DMS53 treated with DMSO at 0.1 percent for 48 hours (cell line): ENCODE measurements at regions not wholly inside any gene's neighbourhood (a gene's known extent, or its start where the extent isn't known, plus 50 kb on each side); places are given as distances from the start of the nearest gene placed in this dataset.

Experiments used
- DNase-seq: peaks from one replicate; lab custom pipeline; 2025; ENCODE audit not compliant: unreplicated experiment; lab: John Stamatoyannopoulos, UW

DNA sequence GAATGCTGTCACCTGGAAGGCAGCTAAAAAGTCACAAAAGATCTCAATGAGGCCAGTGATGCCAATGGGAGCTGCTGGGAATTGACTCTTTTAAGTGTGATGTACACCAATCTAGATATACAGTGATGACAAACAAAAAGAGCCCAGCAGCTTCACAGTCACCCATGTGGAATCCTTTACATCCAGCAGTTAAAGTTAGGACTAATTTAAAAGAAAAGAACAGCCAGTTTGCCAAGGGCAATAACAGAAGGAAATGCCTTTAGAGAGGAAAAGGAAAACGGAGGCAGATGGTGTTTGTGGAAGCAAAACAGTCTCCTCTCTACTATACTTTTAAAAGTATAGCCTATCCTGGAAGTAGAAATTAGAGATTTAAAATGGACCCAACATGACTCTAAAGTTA is 873.5 kb downstream of the EPHA7 start:
- DNase-seq = no peak

DNA sequence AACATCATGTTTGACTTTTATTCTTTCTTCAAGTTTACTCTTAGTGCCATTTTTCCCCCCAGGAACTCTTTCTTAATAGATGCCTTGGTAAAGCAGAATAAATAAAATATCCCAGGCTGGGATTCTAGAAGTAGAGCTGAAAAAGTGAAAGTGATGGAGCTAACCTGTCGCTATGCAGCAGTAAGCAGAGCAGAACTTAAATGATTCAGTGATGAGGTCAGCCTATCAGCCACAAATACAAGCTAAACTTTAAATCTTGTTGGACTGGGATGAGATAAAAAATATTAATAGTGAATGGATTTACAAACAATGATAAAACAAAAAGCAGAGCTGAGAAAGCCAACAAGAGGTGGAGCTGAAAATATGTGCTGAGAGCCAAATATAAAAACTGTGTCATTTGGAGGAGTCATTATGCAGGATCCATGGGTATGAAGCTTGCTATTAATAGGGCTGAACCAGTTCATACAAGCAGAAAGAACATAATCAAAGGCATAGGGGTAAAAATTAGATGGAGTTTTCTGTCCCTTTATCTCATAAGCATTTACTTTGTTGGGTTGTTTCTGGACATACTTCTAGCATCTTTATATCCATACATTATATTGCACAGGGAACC is 877.8 kb downstream of the EPHA7 start:
- no peak for DNase-seq

DNA sequence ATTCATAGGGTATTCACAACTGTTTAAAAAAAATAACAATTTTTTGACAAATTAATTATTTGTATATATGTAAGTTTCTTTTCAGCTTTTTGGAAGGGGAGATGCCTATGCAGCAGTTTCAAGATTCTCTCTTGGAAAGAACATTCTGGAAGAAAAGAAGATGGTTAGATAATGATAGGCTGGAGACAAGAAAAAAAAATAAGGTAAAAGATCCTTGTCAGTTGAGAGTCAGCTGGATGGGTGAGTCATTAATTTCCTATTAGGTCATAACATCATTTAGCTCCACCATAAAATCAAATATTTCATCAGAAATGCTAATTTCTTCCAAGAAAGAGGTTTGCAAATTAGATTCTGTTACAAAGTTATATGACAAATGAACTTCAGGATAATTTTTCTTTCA is 880.4 kb downstream of the EPHA7 start:
- DNase-seq = no peak

DNA sequence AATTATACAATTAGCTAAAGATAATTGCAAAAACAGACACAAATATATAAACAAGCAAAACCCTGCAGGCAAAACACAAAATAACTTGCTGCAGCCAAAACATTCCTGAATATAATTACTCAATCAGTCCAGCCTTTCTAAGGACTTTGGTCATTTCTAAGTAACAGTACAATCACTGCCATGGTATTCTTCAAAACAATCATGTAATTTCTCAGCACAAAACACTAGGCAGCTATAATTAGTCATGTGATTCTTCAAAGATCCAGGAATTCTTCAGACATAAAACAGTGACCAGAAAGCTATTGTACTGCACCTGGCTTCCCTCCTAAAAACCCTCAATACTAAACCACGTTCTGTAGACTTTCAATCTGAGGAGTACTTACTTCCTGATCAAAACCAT is 881.1 kb downstream of the EPHA7 start:
- DNase-seq = no peak

DNA sequence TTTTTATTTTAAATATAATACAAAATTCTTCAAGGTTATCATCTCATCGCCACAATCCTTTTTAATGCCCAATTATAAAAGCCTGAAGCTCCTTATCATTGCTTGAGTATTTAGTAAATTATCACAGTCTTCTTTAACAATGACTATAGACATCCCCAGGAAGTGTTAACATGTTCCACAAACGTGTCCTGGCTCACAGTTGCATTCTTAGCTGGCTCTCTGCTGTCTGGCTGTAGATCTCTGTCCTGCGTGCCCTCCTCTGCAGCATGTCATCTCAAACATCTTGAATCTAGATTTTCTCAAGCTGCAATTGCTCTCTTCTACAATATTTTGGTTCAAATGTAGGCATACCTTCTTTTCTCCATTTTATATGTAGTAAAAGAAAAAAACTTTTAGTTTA is 885.2 kb downstream of the EPHA7 start:
- DNase-seq = no peak

DNA sequence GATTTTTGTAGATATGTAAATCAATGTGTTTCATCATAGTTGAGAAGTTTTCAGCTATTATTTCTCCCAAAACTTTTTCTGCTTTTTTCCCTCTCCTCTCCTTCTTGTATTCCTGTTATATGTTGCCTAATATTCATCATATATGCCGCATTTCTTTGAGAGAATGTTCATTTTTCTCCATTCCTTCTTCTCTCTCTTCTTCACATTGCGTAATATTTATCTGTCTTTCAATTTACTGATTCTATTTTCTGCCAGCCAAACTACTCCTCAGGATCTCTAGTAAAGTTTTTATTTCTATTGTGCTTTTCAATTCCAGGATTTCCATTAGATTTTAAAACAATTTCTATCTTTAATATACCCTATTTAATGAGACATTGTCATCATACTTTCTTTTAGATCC is 896.8 kb downstream of the EPHA7 start:
- no peak for DNase-seq

DNA sequence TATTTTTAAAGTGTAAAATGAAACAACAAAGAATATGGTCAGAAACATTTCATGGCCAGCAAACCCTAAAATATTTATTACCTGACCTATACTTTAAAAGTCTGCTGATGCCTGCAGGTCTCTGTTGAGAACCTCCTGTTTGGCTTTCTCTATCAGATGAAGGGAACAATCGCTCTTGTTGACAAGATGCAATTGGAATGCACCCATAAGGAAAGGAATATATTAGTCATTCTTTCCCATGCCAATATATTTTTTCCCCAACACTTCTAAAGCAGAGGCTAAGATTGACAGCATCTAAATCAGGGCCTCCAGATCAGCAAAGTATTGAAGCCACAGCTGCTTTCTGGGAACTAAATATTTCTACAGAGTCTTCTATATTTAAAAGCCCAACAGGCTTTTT is 897.8 kb downstream of the EPHA7 start:
- DNase-seq = no peak

DNA sequence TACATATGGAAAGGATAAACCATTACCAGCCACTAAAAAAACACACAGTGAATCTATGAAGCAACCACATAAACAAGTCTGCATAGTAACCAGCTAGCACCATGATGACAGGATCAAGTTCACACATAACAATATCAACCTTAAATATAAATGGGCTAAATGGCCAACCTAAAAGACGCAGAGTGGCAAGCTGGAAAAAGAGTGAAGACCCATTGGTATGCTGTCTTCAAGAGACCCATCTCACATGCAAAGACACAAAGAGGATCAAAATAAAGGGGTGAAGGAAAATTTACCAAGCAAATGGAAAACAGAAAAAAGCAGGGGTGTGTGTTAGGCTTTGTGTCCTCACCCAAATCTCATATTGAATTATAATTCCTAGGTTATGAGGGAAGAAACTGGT is 909.2 kb downstream of the EPHA7 start:
- DNase-seq = no peak

GRCh38 chr6:92507552-92507951 is 911.8 kb downstream of the EPHA7 start:
- no peak for DNase-seq

- DNase-seq = no peak
These were observed 914.9 kb downstream of the EPHA7 start for GRCh38 chr6:92504509-92504908.

GRCh38 chr6:92497281-92497680 is 922.1 kb downstream of the EPHA7 start:
- DNase-seq = no peak

DNA sequence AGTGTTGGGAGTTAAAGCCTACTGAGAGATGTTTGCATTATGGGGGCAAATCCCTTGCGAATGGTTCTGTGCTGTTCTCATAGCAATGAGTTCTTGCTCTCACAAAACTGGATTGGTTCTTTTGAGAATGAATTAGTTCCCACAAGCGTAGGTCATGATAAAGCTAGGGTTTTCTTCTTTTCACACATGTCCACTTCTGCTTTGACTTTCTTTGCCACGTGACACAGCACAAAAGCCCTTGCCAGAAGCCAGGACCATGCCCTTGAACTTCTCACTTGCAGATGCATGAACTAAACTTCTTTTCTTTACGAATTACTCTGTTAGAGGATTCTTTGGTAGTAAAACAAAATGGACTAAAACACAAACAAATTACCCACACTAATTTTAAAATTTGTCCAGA is 922.8 kb downstream of the EPHA7 start:
- no peak for DNase-seq

- no peak for DNase-seq
These were observed 924.1 kb downstream of the EPHA7 start for GRCh38 chr6:92495242-92495641.

DNA sequence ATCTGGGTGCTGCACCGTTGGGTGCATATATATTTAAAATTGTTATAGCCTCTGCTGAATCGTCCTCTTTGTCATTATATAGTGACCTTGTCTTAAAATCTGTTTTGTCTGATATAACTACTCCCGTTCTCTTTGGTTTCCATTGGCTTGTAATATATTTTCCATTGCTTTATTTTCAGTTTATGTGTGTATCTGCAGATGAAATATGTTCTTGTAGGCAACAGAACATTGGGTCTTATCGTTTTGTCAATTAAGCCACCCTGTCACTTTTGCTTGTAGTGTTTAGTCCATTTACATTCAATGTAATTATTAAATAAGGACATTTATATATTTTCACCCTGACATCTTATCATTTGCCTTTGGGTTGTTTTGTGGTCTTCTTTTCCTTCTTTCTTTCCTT is 933.9 kb downstream of the EPHA7 start:
- no peak for DNase-seq

DNA sequence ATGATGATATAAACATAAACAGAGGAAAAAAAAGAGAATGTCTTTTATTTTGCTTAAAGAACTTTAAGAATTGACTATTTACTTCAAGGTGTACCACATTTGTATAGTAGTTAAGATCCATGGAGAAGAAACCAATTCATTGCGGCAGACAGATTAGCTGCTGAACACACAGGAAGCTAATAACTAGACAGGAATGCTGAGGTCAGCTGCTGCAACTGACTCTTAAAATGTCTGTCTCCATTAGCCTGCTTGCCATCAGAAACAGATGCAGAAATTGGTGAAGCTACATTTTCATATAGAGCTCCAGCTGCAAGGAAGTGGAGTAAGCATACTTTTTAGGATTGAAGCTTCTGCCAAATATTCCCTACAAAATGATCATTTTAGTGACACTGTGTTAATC is 939.5 kb downstream of the EPHA7 start:
- DNase-seq = no peak

DNA sequence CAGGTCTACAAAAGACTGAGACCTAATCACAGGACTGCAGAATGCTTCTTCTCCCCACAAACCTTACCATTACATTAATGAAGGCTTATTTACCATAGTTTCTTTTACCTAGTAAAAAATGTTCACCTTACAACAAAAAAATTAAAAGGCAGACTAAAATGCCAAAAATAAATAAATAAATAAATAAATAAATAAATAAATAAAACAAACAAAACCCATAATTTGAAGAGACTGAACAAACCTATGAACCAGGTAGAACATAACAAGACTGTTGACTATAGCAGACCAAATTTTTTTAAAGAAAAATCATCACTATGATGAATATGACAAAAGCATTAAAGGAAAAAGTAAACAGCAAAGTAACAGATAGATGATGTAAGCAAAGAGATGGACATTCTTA is 946.3 kb downstream of the EPHA7 start:
- DNase-seq = no peak

GRCh38 chr6:92469186-92469828 is 950.1 kb downstream of the EPHA7 start:
- no peak for DNase-seq

DNA sequence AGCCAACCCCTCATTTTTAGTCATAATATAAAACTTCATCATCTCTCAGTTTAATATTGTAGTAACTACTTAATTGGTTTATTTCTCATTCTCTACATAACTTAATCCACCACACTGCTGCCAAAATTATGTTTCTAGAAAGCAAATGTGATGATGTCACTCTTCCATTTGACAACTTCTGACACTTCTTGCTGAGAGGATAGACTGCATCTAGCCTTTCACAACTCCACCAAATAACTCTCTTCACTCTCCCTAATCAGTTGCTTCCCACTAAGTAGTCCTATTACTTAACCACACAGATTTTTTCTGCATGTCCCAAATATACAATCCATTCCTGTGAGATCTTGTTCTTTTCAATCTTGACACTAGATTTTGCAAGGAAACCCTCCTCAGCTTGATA is 951.3 kb downstream of the EPHA7 start:
- DNase-seq = no peak

DNA sequence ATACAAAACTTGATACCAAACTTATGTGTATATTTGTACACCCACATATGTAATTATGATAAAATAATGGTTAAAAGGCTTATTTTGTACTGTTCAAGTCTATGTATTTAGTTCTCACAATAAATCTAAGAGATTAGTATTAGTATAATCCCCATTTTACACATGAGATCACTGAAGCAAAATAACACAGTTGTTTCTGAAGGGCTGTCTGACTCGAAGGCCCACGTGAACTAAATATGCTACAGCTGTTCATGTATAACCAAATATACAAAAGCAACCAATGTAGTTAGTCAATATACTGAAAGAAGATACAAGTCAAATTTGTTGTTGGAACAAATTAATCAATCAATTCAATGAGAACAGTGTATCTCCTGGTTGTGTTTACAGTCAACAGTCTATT is 959.2 kb downstream of the EPHA7 start:
- DNase-seq = no peak

DNA sequence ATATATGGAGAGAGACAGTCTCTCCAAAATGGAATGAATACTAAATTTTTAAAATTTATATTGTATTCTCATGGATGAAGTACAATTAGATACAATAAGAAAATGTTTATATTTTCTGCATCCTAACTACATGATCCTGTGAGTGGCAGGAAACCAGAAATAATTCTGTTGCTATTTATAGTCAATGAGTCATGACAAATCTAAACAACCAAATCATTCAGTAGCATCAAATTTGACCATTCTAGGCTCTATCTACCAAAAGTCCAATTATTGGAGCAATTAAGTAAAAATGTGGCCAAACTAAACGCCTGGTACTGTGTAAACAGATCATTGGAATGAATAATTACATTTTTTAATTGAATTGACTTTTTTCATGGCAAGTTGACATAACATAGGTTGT is 959.8 kb downstream of the EPHA7 start:
- no peak for DNase-seq

- DNase-seq = no peak
These were observed 973.3 kb downstream of the EPHA7 start for GRCh38 chr6:92446052-92446451.

DNA sequence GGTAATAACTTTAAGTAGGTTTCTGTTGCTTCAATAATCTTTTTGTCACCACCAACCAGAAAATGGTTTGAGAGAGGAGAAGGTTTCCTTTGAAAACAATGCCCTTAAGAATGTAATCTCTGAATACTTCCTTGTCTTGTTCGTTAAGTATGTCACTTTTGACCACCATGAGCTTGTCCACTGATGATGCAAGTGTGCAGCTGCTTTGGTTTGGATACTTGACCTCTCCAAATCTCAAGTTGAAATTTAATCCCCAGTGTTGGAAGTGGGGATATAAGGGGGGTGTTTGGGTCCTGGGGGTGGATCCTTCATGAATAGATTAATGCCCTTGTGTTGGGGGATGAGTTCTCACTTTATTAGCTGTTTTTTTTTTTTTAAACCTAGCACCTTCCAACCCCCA is 985.4 kb downstream of the EPHA7 start:
- no peak for DNase-seq

DNA sequence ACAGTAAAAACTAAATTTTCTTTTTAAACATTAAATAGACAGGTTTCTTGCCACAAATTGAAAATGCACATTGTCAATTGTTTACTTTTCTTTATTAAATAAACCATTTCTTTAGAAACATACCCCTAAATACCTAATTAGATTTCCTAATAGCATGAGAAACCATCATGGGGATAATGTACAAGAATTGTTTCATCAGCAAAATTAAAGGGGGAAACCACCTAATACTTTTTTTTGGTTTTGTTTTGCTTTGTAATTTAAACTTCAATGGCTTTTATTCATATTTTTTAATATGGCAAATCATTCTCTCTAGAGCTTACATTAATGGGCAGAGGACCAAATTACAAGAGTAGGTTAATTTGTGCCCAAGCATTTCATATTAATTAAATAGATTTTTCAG is 987.9 kb downstream of the EPHA7 start:
- no peak for DNase-seq
